ENCODE measurements at regions not wholly inside any gene's neighbourhood (a gene's known extent, or its start where the extent isn't known, plus 50 kb on each side); places are given as distances from the start of the nearest gene placed in this dataset.

- no peaks in the 10 kb centered on the region for H3K36me3 ChIP-seq (ENCODE audit: control insufficient read depth, insufficient read depth, low read length)
- TF ChIP-seq CTCF (IDR thresholded peaks at IDR 0.05; ENCODE audit: insufficient read depth, low read length, severe bottlenecking), result no peak
- H3K27me3 ChIP-seq (ENCODE audit: control insufficient read depth, insufficient read depth, low read length), result no peaks in the 10 kb centered on the region
- no peak for FAIRE-seq
- DNase-seq (ENCODE audit: low read depth), result no peak
- H3K4me3 ChIP-seq (ENCODE audit: low read depth, low read length), result no peak overlapping the region
Measured at GRCh38 chr13:104321756-104322155, 1255.5 kb upstream of the SLC10A2 start.

- no peak for DNase-seq (ENCODE audit: low read depth)
- FAIRE-seq, result no peak
Measured at GRCh38 chr13:104320446-104320845, 1254.2 kb upstream of the SLC10A2 start.

GRCh38 chr13:104318121-104318520 is 1251.9 kb upstream of the SLC10A2 start:
- FAIRE-seq, result no peak
- no peak overlapping the region for H3K4me3 ChIP-seq (ENCODE audit: low read depth, low read length)
- no peaks in the 10 kb centered on the region for H3K36me3 ChIP-seq (ENCODE audit: control insufficient read depth, insufficient read depth, low read length)
- no peaks in the 10 kb centered on the region for H3K27me3 ChIP-seq (ENCODE audit: control insufficient read depth, insufficient read depth, low read length)
- TF ChIP-seq CTCF (IDR thresholded peaks at IDR 0.05; ENCODE audit: insufficient read depth, low read length, severe bottlenecking), result peak; percentile 20
- peak; percentile 22 for DNase-seq (ENCODE audit: low read depth)

More at GRCh38 chr13:104320446-104320845, 1254.2 kb upstream of the SLC10A2 start:
- Histone ChIP-seq H3K27me3 (ENCODE audit: control insufficient read depth, insufficient read depth, low read length) (no peaks in the 10 kb centered on the region), H3K4me3 (ENCODE audit: low read depth, low read length) (no peak overlapping the region), H3K36me3 (ENCODE audit: control insufficient read depth, insufficient read depth, low read length) (no peaks in the 10 kb centered on the region)
- TF ChIP-seq CTCF (IDR thresholded peaks at IDR 0.05; ENCODE audit: insufficient read depth, low read length, severe bottlenecking), result no peak

GRCh38 chr13:104315606-104316005 is 1249.4 kb upstream of the SLC10A2 start:
- no peaks in the 10 kb centered on the region for H3K36me3 ChIP-seq (ENCODE audit: control insufficient read depth, insufficient read depth, low read length)
- TF ChIP-seq CTCF (IDR thresholded peaks at IDR 0.05; ENCODE audit: insufficient read depth, low read length, severe bottlenecking), result no peak
- H3K4me3 ChIP-seq (ENCODE audit: low read depth, low read length), result no peak overlapping the region
- no peaks in the 10 kb centered on the region for H3K27me3 ChIP-seq (ENCODE audit: control insufficient read depth, insufficient read depth, low read length)
- no peak for FAIRE-seq
- DNase-seq (ENCODE audit: low read depth), result peak; percentile 96

- no peak for FAIRE-seq
- no peaks in the 10 kb centered on the region for H3K36me3 ChIP-seq (ENCODE audit: control insufficient read depth, insufficient read depth, low read length)
- no peak for TF ChIP-seq CTCF (IDR thresholded peaks at IDR 0.05; ENCODE audit: insufficient read depth, low read length, severe bottlenecking)
- H3K27me3 ChIP-seq (ENCODE audit: control insufficient read depth, insufficient read depth, low read length), result no peaks in the 10 kb centered on the region
- H3K4me3 ChIP-seq (ENCODE audit: low read depth, low read length), result no peak overlapping the region
- DNase-seq (ENCODE audit: low read depth), result peak; percentile 63
Measured at GRCh38 chr13:104314926-104315535, 1248.8 kb upstream of the SLC10A2 start.

- H3K36me3 ChIP-seq (ENCODE audit: control insufficient read depth, insufficient read depth, low read length), result no peaks in the 10 kb centered on the region
- DNase-seq (ENCODE audit: low read depth) (no peak), FAIRE-seq (no peak)
- TF ChIP-seq CTCF (IDR thresholded peaks at IDR 0.05; ENCODE audit: insufficient read depth, low read length, severe bottlenecking), result no peak
- H3K27me3 ChIP-seq (ENCODE audit: control insufficient read depth, insufficient read depth, low read length), result no peaks in the 10 kb centered on the region
- no peak overlapping the region for H3K4me3 ChIP-seq (ENCODE audit: low read depth, low read length)
Measured at GRCh38 chr13:104314321-104314720, 1248.1 kb upstream of the SLC10A2 start.
